HG02973 (cell line): ENCODE measurements at regions not wholly inside any gene's neighbourhood (a gene's known extent, or its start where the extent isn't known, plus 50 kb on each side); places are given as distances from the start of the nearest gene placed in this dataset.
"Not testable (repeated sequence)": the region's sequence is repeated elsewhere in the genome, so short reads cannot be mapped to it uniquely, and the experiment has no call there.

ENCODE experiments used
- ATAC-seq: cut with Tn5 transposase; IDR thresholded peaks from one replicate; pipeline ENCODE4 v1.9.1; 2021; ENCODE audit warnings: moderate library complexity; ENCODE audit not compliant: unreplicated experiment

- ATAC-seq = no peak
These were observed 468.8 kb upstream of the KIF2B start for GRCh38 chr17:53353919-53354351.

- ATAC-seq = no peak
These were observed 477.9 kb upstream of the KIF2B start for GRCh38 chr17:53344778-53345177.

GRCh38 chr17:53336281-53336680 lies 486.4 kb upstream of the KIF2B start:
- no peak for ATAC-seq

DNA sequence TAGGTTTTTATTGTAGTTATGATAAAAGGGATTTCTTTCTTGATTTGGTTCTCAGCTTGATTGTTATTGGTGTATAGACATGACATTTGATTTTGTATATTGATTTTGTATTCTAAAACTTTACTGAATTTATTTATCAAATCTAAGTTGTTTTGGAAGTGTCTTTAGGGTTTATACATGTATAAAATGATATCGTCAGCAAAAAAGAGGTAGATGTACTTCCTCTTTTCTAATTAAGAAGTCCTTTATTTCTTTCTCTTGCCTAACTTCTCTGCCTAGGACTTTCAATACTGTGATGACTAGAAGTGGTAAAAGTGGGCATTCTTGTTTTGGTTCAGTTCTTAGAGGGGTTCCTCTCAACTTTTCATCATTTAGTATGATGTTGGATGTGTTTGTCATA lies 487.3 kb upstream of the KIF2B start:
- no peak for ATAC-seq

- ATAC-seq = no peak
These were observed 492.0 kb upstream of the KIF2B start for GRCh38 chr17:53330756-53331155.

GRCh38 chr17:53321651-53322050 lies 501.1 kb upstream of the KIF2B start:
- ATAC-seq = no peak

DNA sequence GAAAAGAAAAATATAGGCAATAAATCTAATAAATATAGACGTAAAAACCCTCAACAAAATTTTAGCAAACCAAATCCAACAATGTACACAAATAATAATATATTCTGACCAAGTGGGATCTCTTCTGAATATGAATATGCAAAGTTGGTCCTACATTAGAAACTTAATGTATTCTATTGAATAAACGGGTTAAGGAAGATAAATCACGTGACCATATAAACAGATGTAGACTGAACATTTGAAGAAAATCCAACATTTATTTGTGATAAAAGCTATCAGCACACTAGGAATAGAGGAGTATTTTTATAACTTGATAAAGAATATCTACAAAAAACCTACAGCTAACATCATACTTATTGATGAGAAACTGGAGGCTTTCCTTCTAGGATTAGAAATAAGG lies 502.8 kb upstream of the KIF2B start:
- no peak for ATAC-seq

DNA sequence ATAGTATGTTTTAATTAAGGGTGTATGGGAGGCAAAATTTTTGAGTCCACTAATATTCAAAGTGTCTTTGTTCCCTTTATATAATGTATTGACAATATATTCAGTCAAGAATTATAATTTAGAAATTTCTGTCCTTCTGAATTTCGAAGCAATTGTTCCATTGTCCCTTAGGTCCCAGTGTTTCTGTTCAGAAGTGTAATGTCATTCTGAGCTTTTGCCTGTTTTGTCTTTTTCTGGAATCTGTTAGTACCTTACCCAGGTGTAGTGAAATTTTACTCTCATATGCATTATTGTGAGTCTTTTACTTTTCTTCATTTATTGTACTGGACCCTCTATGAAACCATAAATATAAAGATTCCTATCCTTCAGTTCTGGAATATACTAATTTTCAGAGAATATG lies 505.7 kb upstream of the KIF2B start:
- ATAC-seq = no peak

DNA sequence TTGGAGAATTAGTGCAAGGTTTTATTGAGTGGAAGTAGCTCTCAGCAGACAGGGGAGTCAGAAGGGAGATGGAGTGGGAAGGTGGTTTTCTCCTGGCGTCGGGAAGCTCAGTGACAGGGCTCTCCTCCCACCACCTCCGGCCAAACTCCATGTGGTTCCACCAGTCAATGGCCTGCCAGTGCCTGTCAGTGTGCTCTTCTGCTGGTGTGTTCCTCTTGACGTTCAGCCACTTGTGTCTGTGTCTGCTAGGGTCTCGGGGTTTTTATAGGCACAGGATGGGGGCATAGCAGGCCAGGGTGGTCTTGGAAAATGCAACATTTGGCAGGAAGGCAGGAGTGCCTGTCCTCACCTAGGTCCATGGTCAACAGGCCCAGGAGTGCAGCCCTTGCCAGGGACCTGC lies 506.7 kb upstream of the KIF2B start:
- ATAC-seq = no peak

GRCh38 chr17:53314521-53314920 lies 508.2 kb upstream of the KIF2B start:
- ATAC-seq = no peak

- no peak for ATAC-seq
These were observed 509.0 kb upstream of the KIF2B start for GRCh38 chr17:53313746-53314145.

DNA sequence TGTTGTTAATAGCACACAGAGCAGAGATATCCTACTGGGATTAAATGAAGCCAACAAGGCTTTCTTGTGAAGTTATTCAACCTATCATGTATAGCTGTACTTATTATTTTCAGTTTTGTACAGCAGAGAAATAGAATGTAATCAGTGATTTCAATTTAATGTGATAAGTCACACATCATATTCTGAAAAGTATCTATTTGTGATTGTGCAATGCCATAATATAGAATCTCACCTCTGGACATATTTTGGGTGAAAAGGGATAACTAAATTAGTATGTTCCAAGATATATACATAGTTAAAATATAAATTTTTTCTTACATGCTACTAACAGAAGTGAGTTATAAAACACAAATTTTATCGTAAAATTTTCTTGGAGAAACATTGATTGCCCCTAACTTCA lies 544.3 kb upstream of the KIF2B start:
- ATAC-seq = no peak

DNA sequence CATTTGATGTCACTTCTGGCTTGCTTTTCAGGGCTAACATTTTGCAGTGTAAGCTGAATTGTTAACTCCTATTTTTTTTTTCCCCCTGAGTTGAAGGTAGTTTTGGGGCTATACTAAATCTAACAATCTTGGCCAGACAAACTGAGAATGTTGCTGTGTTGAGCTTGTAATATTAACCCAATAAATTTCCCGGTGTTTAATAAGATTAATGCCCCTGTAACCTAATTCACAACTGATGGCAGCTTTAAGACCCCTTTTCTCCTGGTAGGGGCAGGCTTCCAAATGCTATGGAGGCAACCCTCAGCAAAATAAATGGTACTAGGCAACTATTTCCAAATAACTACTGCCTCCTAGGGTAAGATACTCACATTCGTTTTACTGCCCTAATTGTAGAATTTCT lies 549.6 kb upstream of the KIF2B start:
- ATAC-seq = no peak

DNA sequence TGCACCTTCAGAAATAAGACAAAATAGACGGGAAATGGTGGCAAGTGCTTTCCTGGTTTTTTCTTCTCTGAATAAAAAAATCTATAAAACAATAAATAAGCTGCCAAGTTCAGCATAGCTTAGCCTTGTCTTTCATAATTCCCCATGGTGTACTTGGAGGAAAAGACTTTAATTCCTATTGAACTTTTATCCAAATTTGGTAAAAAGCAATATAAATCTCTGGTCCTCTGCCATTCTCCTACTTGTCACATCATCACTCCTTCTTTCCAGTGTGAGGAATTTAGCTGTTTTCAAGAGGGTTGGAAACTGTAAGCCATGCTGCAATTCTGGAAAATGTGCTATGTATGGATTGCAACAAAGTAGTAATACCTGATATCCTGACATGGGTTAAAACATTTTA lies 551.8 kb upstream of the KIF2B start:
- no peak for ATAC-seq

DNA sequence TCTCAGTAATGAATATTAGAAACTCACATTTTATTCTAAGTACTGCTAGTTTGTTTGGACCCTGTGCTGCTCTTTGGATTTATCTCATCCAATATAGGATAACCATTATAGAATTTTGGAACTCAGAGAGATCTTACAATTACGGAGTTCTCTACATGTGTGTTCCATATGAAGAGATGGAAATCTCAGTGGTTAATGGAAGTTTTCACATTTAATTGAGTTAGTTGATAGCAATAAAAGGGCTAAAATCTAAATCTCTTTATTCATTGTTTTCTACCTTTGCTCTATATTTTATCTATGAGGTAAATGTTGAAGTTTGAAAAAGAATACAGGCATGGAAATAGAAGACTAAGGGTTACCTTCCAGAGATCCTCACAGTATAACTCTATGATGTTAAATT lies 558.0 kb upstream of the KIF2B start:
- ATAC-seq = no peak

DNA sequence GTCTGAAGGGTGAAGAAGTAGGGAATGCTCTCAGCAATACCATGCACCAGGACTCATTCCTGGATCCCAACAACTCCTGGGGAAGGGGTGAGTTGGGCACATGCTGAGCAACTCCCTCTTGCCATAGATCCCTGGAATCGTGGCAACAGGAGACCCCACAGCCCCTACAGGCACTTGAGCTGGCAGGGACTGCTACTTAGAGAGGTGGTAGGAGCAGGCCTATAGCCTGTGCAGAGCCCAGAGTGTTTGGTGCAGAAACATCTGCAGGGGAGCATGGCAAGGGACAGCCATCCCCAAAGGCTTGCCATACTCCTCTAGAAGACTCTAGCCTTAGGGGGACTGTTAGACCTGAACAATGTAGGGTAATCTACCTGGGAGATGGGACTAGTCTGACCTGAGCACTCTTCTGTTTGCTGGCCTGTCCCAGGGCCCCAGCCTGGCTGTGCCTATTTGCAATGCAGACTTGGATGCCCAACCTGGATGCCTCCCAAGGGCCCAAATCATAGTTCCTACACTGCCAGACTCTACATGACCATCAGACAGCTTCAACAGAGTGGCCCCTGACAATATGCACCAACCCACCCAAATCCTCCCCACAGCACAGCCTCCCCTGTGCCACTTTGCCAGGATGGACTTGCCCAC lies 568.6 kb upstream of the KIF2B start:
- no peak for ATAC-seq

DNA sequence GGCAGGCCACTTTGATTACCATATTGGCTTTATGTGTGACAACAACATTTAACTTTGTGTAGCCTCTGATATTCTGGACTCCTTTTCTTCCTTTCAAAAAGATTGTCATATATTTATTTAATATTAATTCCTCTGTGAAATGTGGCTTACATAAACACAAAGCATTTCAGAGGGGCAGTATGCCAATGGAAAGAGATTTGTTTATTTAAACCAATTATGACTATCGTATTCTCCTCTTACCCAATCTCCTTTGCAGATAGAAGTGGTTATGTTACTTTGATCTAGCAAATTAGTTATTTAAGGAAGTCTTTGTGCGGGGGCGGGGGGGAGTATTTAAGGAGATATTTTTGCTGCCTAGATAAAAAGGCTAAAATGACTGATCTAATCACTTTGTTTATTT lies 573.7 kb upstream of the KIF2B start:
- no peak for ATAC-seq

DNA sequence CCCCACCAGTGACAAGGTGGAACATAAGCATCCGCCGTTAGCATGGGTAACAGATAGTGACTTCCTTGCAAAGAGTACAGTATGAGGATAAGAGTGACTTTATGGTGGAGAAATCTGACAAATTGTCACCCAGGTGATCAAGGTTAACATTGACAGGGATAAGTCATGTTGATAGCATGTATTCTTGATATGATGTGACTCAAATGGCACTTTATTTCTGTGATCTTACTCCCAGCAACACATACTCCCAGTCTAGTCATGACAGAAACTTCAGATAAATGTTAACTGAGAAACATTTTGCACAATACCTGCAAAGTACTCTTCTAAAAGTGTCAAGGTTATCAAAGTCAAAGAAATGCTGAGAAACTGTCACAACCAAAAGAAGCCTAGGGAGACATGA lies 588.6 kb upstream of the KIF2B start:
- ATAC-seq = no peak

GRCh38 chr17:53227514-53227913 lies 595.2 kb upstream of the KIF2B start:
- ATAC-seq = no peak

DNA sequence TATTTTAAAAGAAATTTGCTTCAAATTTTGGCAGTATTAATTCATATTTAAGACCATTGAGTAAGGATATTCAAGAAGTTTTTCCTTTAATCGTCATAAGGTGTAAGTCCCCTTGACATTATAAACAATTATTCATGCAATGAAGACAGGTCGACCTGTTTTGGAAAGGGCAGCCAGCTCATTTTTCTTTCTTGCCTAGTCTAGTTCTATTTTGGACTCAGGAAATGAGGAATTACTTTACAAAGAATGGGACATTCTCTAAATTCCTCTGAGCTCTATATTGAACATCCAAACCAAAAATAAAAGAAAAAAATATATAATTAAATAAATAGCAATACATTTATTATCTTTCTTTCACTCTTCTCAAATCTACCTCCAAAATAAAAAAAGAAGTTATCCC lies 595.6 kb upstream of the KIF2B start:
- no peak for ATAC-seq

DNA sequence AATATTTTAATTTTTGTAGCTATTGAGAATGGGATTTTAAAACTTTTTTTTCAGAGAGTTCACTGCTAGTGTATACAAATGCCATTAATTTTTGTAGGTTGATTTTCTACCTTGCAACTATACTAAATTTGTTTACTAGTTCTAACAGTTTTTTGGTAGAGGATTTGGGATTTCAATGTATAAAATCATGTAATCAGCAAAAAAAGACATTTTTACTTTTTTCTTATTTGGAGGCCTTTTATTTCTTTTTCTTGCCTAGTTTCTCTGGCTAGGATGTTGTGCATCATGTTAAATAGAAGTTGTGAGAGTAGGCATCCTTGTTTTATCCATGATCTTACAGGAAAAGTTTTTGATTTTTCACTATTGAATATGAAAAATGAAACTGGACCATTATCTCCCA lies 602.9 kb upstream of the KIF2B start:
- ATAC-seq = no peak

DNA sequence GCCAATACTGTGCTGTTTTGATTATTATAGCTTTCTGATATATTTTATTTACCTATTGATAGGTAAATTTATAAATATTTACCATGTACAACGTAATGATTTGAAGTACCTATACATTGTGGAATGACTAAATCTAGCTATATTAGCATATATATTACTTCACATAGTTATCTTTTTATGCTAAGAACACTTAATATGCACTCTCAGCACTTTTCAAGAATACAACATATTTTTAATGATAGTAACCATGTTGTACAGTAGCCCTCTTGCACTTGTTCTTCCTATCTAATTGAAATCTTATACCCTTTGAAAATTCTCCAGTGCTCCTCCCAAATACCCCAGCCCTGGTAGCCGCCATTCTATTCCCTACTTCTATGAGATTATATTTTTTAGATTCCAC lies 604.0 kb upstream of the KIF2B start:
- no peak for ATAC-seq

DNA sequence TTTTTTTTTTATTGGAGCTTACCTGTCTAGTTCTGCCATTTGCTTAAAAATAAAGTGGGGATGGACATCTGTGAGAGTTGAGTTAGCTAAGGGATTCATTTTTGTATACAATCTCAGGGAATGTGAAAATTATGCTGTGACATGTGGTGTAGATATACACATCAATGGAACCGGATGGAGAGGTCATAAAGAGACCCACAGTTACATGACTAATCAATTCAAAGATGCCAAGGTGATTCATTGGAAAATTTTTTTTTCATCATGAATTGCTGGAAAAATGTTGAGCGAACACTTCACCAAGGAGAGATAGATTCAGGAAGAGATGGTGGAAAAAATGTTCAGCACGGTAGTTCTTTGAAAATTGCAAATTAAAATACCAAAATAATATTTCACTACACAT lies 605.4 kb upstream of the KIF2B start:
- ATAC-seq = no peak

- ATAC-seq = not testable (repeated sequence)
These were observed 613.8 kb upstream of the KIF2B start for GRCh38 chr17:53208935-53209334.
